GM19463 (cell line): ENCODE measurements at regions not wholly inside any gene's neighbourhood (a gene's known extent, or its start where the extent isn't known, plus 50 kb on each side); places are given as distances from the start of the nearest gene placed in this dataset.
"Not testable (repeated sequence)": the region's sequence is repeated elsewhere in the genome, so short reads cannot be mapped to it uniquely, and the experiment has no call there.

Experiments
- ATAC-seq: cut with Tn5 transposase; IDR thresholded peaks from one replicate; pipeline ENCODE4 v1.9.1; 2021; ENCODE audit warnings: mild to moderate bottlenecking, moderate library complexity; ENCODE audit not compliant: unreplicated experiment

DNA sequence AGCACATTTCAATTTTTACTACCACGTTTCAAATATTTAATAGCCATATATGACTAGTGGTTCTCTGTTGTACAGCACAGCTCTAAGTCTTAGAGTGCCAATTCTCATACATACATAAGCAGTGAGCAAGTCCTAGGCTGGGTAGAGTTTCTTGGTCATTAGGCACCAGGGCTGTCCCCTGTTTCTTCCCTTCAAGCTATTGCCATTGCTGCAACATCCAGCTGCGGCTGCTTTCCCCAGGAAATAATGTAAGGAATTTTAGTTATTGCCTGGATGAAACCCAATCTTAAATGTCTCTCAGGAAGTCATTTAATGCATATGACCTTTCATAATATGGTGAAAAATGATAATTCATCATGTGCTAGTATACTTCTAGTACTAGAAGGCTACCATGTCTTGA is 74.1 kb upstream of the PPP3CA start:
- ATAC-seq: no peak

DNA sequence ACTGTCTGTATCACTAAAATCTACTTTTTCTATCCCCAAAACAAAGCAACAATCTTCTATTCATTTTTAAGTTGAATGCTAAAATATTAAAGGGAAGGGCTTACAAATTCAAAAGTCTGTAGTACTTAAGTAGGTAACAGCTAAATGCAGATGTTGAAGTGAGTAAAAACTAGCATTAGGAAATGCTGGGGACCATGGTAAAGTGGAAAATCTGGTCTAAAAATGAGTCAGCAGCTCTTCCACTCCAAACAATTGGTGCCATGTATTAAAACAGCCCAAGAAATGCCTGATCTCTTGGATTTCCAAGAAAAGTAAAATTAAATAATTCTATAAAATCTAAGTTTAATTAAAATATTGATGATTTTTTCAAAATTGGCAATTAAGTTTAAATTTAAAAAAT is 73.3 kb upstream of the PPP3CA start:
- no peak for ATAC-seq

DNA sequence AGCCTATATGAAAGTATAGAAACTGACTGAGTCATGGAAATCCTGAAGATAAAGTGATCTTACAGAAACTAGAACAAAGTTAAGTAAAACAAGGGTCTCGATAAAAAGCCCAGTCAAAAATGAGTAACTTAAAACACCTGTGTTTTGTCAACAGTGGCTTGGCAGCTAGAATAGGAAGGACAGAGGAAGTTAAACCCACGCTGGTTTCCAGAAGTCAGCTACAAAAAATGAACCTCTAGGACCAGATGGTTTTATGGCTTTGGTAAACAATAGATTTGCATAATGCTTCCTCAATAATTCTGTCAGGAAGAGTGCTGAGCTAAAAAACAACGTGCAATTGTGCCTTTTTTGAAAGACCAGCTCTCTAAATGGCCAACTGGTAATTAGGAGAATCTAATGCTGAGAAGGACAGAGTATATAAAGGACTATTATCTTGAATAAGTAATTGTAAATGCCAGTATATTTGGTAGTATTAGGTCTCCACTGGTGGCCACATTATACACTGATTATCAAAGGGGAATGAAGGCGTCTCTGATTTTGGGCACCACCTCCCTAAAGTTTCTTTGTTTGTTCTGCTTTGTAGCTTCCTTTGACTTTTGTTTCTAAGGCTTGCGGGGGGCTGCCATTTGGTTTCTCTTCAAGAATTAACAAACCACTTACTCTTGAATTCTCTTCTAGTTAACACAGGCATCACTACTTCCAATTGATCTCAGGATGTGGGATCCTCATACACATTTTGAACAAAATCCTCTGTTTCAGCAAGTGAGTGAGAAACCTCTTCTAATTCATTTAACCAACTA is 72.2 kb upstream of the PPP3CA start:
- peak; percentile 71 for ATAC-seq

GRCh38 chr4:101418466-101418865 is 71.1 kb upstream of the PPP3CA start:
- ATAC-seq: no peak

DNA sequence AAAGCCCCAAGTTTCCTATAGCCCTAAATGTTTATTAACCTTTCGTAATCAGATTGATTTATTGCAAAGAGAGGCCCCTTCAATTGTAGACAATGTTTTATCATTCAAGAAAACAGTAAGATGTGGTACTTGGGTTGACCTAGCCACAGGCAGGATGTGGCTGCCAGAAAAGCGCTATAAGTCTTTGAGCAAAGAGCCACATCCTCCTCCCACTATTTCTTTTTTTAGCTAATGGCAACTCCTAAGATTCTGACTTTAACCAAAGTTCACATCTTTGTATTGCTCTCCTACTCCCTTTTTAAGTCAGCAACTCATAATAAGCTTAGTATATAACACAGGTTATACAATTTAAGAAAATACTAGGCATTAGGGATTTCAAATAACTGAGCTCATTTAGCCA is 70.7 kb upstream of the PPP3CA start:
- ATAC-seq: peak; percentile 71

GRCh38 chr4:101417046-101417445 is 69.7 kb upstream of the PPP3CA start:
- ATAC-seq: no peak

- ATAC-seq: no peak
These were observed 68.6 kb upstream of the PPP3CA start for GRCh38 chr4:101415962-101416361.

- ATAC-seq: no peak
These were observed 67.2 kb upstream of the PPP3CA start for GRCh38 chr4:101414496-101414895.

GRCh38 chr4:101411926-101412325 is 64.6 kb upstream of the PPP3CA start:
- no peak for ATAC-seq

DNA sequence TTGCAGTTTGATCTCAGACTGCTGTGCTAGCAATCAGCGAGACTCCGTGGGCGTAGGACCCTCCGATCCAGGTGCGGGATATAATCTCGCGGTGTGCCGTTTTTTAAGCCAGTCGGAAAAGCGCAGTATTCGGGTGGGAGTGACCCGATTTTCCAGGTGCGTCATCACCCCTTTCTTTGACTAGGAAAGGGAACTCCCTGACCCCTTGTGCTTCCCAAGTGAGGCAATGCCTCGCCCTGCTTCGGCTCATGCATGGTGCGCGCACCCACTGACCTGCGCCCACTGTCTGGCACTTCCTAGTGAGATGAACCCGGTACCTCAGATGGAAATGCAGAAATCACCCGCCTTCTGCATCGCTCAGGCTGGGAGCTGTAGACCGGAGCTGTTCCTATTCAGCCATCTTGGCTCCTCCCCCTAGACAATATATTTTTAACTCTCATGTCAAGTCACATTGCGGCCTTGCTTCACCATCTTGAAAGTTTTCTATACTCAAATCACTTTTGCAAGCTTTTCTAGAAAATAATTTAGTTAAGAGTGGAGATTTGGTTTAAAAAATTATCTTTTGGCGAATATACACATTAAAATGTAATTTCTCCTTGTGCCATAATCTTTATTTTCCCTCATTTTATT is 64.1 kb upstream of the PPP3CA start:
- not testable (repeated sequence) for ATAC-seq

DNA sequence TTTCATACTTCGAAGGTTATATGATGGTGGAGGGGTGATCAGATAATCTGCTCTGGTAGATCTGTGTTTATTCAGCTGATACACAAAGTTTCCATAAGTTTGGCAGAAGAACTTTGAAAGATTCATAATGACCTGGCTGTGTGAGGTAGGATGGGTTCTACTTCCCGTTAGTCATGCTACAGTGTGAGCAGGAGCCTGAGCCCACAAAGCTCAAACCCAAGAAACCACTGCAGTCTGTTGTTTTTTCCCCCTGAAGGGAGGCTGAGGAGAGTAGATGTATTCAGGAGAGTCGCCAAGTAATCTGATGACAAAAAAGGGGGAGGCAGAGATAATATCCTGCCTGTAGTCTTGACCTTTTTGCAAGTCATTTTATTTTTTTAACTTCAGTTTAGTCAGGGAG is 52.8 kb upstream of the PPP3CA start:
- no peak for ATAC-seq

- no peak for ATAC-seq
These were observed 51.5 kb upstream of the PPP3CA start for GRCh38 chr4:101398807-101399206.
